Gastrocnemius medialis (tissue), 4 donors: ENCODE measurements at regions not wholly inside any gene's neighbourhood (a gene's known extent, or its start where the extent isn't known, plus 50 kb on each side); places are given as distances from the start of the nearest gene placed in this dataset.

Source experiments
- POLR2A ChIP-seq, 2 donors: fragments of 450-650 bp; IDR thresholded peaks; one replicate each; pipeline ENCODE4 v1.6.1; 2017; ENCODE audit warnings: antibody characterized with exemption in 2 of 2, mild to moderate bottlenecking in 2 of 2, moderate library complexity in 2 of 2
- TF ChIP-seq, protein P1 (sequence below), 5 experiments: fragments of 450-650 bp in 3 of 5; fragments of 200-600 bp in 2 of 5; sonication (generic) in 2 of 5; IDR thresholded peaks in 4 of 5; conservative IDR thresholded peaks in 1 of 5; 1 replicate in 4 of 5; 2 replicates in 1 of 5; pipeline ENCODE4 v1.5.1; 2016 to 2019; ENCODE audit warnings: antibody characterized with exemption in 5 of 5, mild to moderate bottlenecking in 3 of 5, moderate library complexity in 3 of 5

DNA sequence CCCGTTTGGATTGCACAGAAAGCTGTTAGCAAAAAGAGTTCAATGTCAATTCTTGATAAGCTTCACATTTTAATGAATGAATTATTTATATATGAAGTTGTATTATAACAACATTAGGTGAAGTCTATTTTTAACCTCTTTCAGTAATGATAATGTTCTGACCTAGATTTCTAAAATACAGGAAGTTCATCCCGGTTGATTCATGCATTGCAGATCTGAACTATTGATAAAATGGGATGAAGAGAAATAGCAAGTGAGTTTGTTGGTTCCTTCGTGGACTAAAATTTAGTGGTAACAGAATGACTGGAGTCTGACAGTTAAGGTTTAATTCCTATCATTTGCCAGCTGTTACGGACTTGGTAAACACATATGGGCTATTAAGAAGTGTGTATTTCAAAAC is 180.5 kb downstream of the PCSK1 start:
- TF ChIP-seq, protein P1, sequence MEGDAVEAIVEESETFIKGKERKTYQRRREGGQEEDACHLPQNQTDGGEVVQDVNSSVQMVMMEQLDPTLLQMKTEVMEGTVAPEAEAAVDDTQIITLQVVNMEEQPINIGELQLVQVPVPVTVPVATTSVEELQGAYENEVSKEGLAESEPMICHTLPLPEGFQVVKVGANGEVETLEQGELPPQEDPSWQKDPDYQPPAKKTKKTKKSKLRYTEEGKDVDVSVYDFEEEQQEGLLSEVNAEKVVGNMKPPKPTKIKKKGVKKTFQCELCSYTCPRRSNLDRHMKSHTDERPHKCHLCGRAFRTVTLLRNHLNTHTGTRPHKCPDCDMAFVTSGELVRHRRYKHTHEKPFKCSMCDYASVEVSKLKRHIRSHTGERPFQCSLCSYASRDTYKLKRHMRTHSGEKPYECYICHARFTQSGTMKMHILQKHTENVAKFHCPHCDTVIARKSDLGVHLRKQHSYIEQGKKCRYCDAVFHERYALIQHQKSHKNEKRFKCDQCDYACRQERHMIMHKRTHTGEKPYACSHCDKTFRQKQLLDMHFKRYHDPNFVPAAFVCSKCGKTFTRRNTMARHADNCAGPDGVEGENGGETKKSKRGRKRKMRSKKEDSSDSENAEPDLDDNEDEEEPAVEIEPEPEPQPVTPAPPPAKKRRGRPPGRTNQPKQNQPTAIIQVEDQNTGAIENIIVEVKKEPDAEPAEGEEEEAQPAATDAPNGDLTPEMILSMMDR (IDR thresholded peaks at IDR 0.05 in 4 of 5, conservative IDR thresholded peaks at IDR 0.05 in 1 of 5) = no peak
- TF ChIP-seq POLR2A (IDR thresholded peaks at IDR 0.05) = no peak
